ENCODE measurements at regions not wholly inside any gene's neighbourhood (a gene's known extent, or its start where the extent isn't known, plus 50 kb on each side); places are given as distances from the start of the nearest gene placed in this dataset.
"Not testable (repeated sequence)": the region's sequence is repeated elsewhere in the genome, so short reads cannot be mapped to it uniquely, and the experiment has no call there.

GRCh38 chr2:176856683-176857082 lies 355.9 kb upstream of the HNRNPA3 start:
- DNase-seq (ENCODE audit: low read depth) = no peak
- H3K4me3 ChIP-seq (ENCODE audit: control insufficient read depth, low read depth, low read length) = no peak overlapping the region
- TF ChIP-seq CTCF (conservative IDR thresholded peaks at IDR 0.05; ENCODE audit: control insufficient read depth, insufficient read depth, low read depth, low read length) = no peak

GRCh38 chr2:176865336-176865735 lies 347.3 kb upstream of the HNRNPA3 start:
- TF ChIP-seq CTCF (conservative IDR thresholded peaks at IDR 0.05; ENCODE audit: control insufficient read depth, insufficient read depth, low read depth, low read length) = no peak
- H3K4me3 ChIP-seq (ENCODE audit: control insufficient read depth, low read depth, low read length) = no peak overlapping the region
- DNase-seq (ENCODE audit: low read depth) = no peak

GRCh38 chr2:176872406-176872805 lies 340.2 kb upstream of the HNRNPA3 start:
- TF ChIP-seq CTCF (conservative IDR thresholded peaks at IDR 0.05; ENCODE audit: control insufficient read depth, insufficient read depth, low read depth, low read length) = no peak
- no peak overlapping the region for H3K4me3 ChIP-seq (ENCODE audit: control insufficient read depth, low read depth, low read length)
- no peak for DNase-seq (ENCODE audit: low read depth)

GRCh38 chr2:176873403-176873802 lies 339.2 kb upstream of the HNRNPA3 start:
- H3K4me3 ChIP-seq (ENCODE audit: control insufficient read depth, low read depth, low read length) = no peak overlapping the region
- peak; percentile 33 for TF ChIP-seq CTCF (conservative IDR thresholded peaks at IDR 0.05; ENCODE audit: control insufficient read depth, insufficient read depth, low read depth, low read length)
- DNase-seq (ENCODE audit: low read depth) = peak; percentile 21

- TF ChIP-seq CTCF (conservative IDR thresholded peaks at IDR 0.05; ENCODE audit: control insufficient read depth, insufficient read depth, low read depth, low read length) = no peak
- DNase-seq (ENCODE audit: low read depth) = no peak
Observed at GRCh38 chr2:176876493-176877103, 336.0 kb upstream of the HNRNPA3 start.

GRCh38 chr2:176879426-176879995 lies 333.1 kb upstream of the HNRNPA3 start:
- no peak overlapping the region for H3K4me3 ChIP-seq (ENCODE audit: control insufficient read depth, low read depth, low read length)
- DNase-seq (ENCODE audit: low read depth) = no peak
- no peak for TF ChIP-seq CTCF (conservative IDR thresholded peaks at IDR 0.05; ENCODE audit: control insufficient read depth, insufficient read depth, low read depth, low read length)

More at GRCh38 chr2:176876493-176877103, 336.0 kb upstream of the HNRNPA3 start:
- H3K4me3 ChIP-seq (ENCODE audit: control insufficient read depth, low read depth, low read length) = no peak overlapping the region

GRCh38 chr2:176882045-176882444 lies 330.5 kb upstream of the HNRNPA3 start:
- not testable (repeated sequence) for DNase-seq (ENCODE audit: low read depth); H3K4me3 ChIP-seq (ENCODE audit: control insufficient read depth, low read depth, low read length)
